Natural killer cell (primary cell): ENCODE measurements at regions not wholly inside any gene's neighbourhood (a gene's known extent, or its start where the extent isn't known, plus 50 kb on each side); places are given as distances from the start of the nearest gene placed in this dataset.

Experiments used
- ATAC-seq, 3 donors: fragments of 150-1000 bp in 2 of 3; fragments of 200-7000 bp in 1 of 3; cut with Tn5 transposase; 1 replicate in 1 of 3; 2 replicates in 2 of 3; pipeline ENCODE4 v1.10.0; 2021; ENCODE audit warnings: mild to moderate bottlenecking in 2 of 3, moderate library complexity in 2 of 3
- DNase-seq, 2 donors: peaks; one replicate each; pipeline versions ENCODE4 v3.0.0 to v3.0.0-alpha.2; 2013 to 2021; ENCODE audit warnings: mixed read lengths in 1 of 2
- H3K27ac ChIP-seq: one replicate; pipeline ENCODE4 v1.5.1; 2013; ENCODE audit warnings: mild to moderate bottlenecking, low read length
- H3K27me3 ChIP-seq: one replicate; pipeline ENCODE4 v1.6.1; 2013; ENCODE audit warnings: low read length; ENCODE audit not compliant: control insufficient read depth, insufficient read depth
- H3K36me3 ChIP-seq: one replicate; pipeline ENCODE4 v1.6.1; 2013; ENCODE audit warnings: low read length; ENCODE audit not compliant: control insufficient read depth, insufficient read depth
- H3K4me1 ChIP-seq: one replicate; pipeline ENCODE4 v1.6.1; 2013; ENCODE audit warnings: low read length; ENCODE audit not compliant: control insufficient read depth, insufficient read depth
- H3K4me3 ChIP-seq: one replicate; pipeline ENCODE4 v1.5.1; 2013; ENCODE audit warnings: low read length
- H3K9me3 ChIP-seq: one replicate; pipeline ENCODE4 v1.6.1; 2013; ENCODE audit warnings: low read length; ENCODE audit not compliant: control insufficient read depth, insufficient read depth
- H3K27ac Mint-ChIP-seq, 2 donors: one replicate each; pipeline ENCODE4 v1.8.0; 2022; ENCODE audit warnings: mild to moderate bottlenecking in 2 of 2, mixed read lengths in 2 of 2, moderate library complexity in 1 of 2
- H3K27me3 Mint-ChIP-seq, 2 donors: one replicate each; pipeline ENCODE4 v1.8.0; 2022; ENCODE audit warnings: low read depth in 2 of 2, mixed read lengths in 2 of 2
- H3K36me3 Mint-ChIP-seq: one replicate; pipeline ENCODE4 v1.8.0; 2022; ENCODE audit warnings: mixed read lengths
- H3K4me1 Mint-ChIP-seq, 2 donors: one replicate each; pipeline ENCODE4 v1.8.0; 2022; ENCODE audit warnings: mixed read lengths in 2 of 2
- H3K4me3 Mint-ChIP-seq: one replicate; pipeline ENCODE4 v1.8.0; 2022; ENCODE audit warnings: mild to moderate bottlenecking, moderate library complexity, mixed read lengths
- H3K9me3 Mint-ChIP-seq, 2 donors: one replicate each; pipeline ENCODE4 v1.8.0; 2022; ENCODE audit warnings: mixed read lengths in 2 of 2
- CTCF ChIP-seq: fragments of 200-600 bp; IDR thresholded peaks from one replicate; pipeline ENCODE4 v1.8.0; 2022; ENCODE audit warnings: antibody characterized with exemption
- WGBS: methylation state at CpG from one replicate; pipeline ENCODE4 v1.1.7; 2013; ENCODE audit warnings: missing lambda C conversion rate; ENCODE audit not compliant: insufficient coverage; 5-methylcytosine and 5-hydroxymethylcytosine counted together
- intact Hi-C: fragments of 100-400 bp; cut with micrococcal nuclease; formaldehyde crosslinking; loops from one replicate; pipeline ENCODE4 v1.14.2; 2022

- no peaks in the 10 kb centered on the region for H3K27me3 ChIP-seq
- no peak for DNase-seq
- H3K9me3 ChIP-seq = no peaks in the 10 kb centered on the region
- Mint-ChIP-seq H3K4me3 (no peak overlapping the region), H3K9me3 (peaks cover 0 to under 1% of the 10 kb centered on the region in 2 donors), H3K27ac (no peak overlapping the region), H3K27me3 (peaks cover 0 to 1% of the 10 kb centered on the region in 2 donors), H3K4me1 (no peaks in the 10 kb centered on the region), H3K36me3 (no peaks in the 10 kb centered on the region)
- H3K4me1 ChIP-seq = no peaks in the 10 kb centered on the region
- no peak for TF ChIP-seq CTCF
- no peak overlapping the region for H3K4me3 ChIP-seq
- intact Hi-C loops = no loop called here
- WGBS = 62% methylated on average over 4 of the region's 4 CpGs
- ATAC-seq = no peak
- no peak overlapping the region for H3K27ac ChIP-seq
- H3K36me3 ChIP-seq = no peaks in the 10 kb centered on the region
Observed at GRCh38 chr18:22005191-22005841, 164.1 kb upstream of the GATA6 start.

- no peak for DNase-seq
- ATAC-seq = no peak
- no peaks in the 10 kb centered on the region for H3K9me3 ChIP-seq
- Mint-ChIP-seq H3K36me3 (no peaks in the 10 kb centered on the region), H3K27ac (no peak overlapping the region), H3K4me1 (no peaks in the 10 kb centered on the region), H3K4me3 (no peak overlapping the region), H3K9me3 (peaks cover 0 to 3% of the 10 kb centered on the region in 2 donors), H3K27me3 (peaks cover under 1 to 4% of the 10 kb centered on the region in 2 donors)
- intact Hi-C loops = no loop called here
- TF ChIP-seq CTCF = no peak
- WGBS = 85% methylated on average over 2 of the region's 2 CpGs
- no peaks in the 10 kb centered on the region for H3K27me3 ChIP-seq
- H3K4me1 ChIP-seq = no peaks in the 10 kb centered on the region
- no peaks in the 10 kb centered on the region for H3K36me3 ChIP-seq
- H3K27ac ChIP-seq = no peak overlapping the region
- H3K4me3 ChIP-seq = no peak overlapping the region
Observed at GRCh38 chr18:22006458-22006857, 162.9 kb upstream of the GATA6 start.

GRCh38 chr18:22009242-22009641 is 160.1 kb upstream of the GATA6 start:
- no peak for DNase-seq
- Mint-ChIP-seq H3K27me3 (peaks cover 17 to 20% of the 10 kb centered on the region in 2 donors), H3K9me3 (peaks cover 2 to 3% of the 10 kb centered on the region in 2 donors), H3K27ac (no peak overlapping the region), H3K4me1 (no peaks in the 10 kb centered on the region), H3K4me3 (no peak overlapping the region), H3K36me3 (no peaks in the 10 kb centered on the region)
- peaks cover 3% of the 10 kb centered on the region for H3K27me3 ChIP-seq
- no peak overlapping the region for H3K27ac ChIP-seq
- intact Hi-C loops = no loop called here
- H3K4me1 ChIP-seq = no peaks in the 10 kb centered on the region
- H3K4me3 ChIP-seq = no peak overlapping the region
- no peak for ATAC-seq
- no peak for TF ChIP-seq CTCF
- no peaks in the 10 kb centered on the region for H3K36me3 ChIP-seq
- no peaks in the 10 kb centered on the region for H3K9me3 ChIP-seq

GRCh38 chr18:22013993-22014392 is 155.4 kb upstream of the GATA6 start:
- DNase-seq (no peak), ATAC-seq (no peak)
- H3K27ac Mint-ChIP-seq = no peak overlapping the region
- Histone ChIP-seq H3K27me3 (peaks cover 3% of the 10 kb centered on the region), H3K9me3 (no peaks in the 10 kb centered on the region), H3K4me1 (no peaks in the 10 kb centered on the region), H3K36me3 (no peaks in the 10 kb centered on the region), H3K4me3 (no peak overlapping the region), H3K27ac (no peak overlapping the region)
- H3K36me3 Mint-ChIP-seq = no peaks in the 10 kb centered on the region
- intact Hi-C loops = no loop called here
- peaks cover 22 to 31% of the 10 kb centered on the region in 2 donors for H3K27me3 Mint-ChIP-seq
- peaks cover 2 to 3% of the 10 kb centered on the region in 2 donors for H3K9me3 Mint-ChIP-seq
- 90% methylated on average over 1 of the region's 1 CpG for WGBS
- no peaks in the 10 kb centered on the region for H3K4me1 Mint-ChIP-seq
- no peak for TF ChIP-seq CTCF
- no peak overlapping the region for H3K4me3 Mint-ChIP-seq
